SK-N-SH treated with all-trans-retinoic acid at 6 μM for 48 hours (cell line): ENCODE measurements at regions not wholly inside any gene's neighbourhood (a gene's known extent, or its start where the extent isn't known, plus 50 kb on each side); places are given as distances from the start of the nearest gene placed in this dataset.

Experiments used
- BACH2 ChIP-seq: fragments of 250-450 bp; sonication (Bioruptor Pico); IDR thresholded peaks from 2 replicates; pipeline ENCODE4 v1.9.0; 2021; ENCODE audit warnings: mild to moderate bottlenecking, borderline replicate concordance
- CSDC2 ChIP-seq: fragments of 250-450 bp; sonication (Bioruptor Pico); IDR thresholded peaks from 2 replicates; pipeline ENCODE4 v1.5.0; 2020; ENCODE audit warnings: mild to moderate bottlenecking, moderate library complexity
- GLIS3 ChIP-seq: fragments of 250-450 bp; sonication (Bioruptor Pico); IDR thresholded peaks from 2 replicates; pipeline ENCODE4 v1.5.0; 2020; ENCODE audit warnings: mild to moderate bottlenecking, moderate library complexity
- ISL1 ChIP-seq: fragments of 250-450 bp; sonication (Bioruptor Pico); IDR thresholded peaks from 2 replicates; pipeline ENCODE4 v2.1.2; 2022; ENCODE audit warnings: mild to moderate bottlenecking, moderate library complexity
- TCF4 ChIP-seq: fragments of 250-450 bp; sonication (Bioruptor Pico); IDR thresholded peaks from 2 replicates; pipeline ENCODE4 v1.8.0; 2021; ENCODE audit warnings: mild to moderate bottlenecking, moderate library complexity, borderline replicate concordance
- TOX ChIP-seq: fragments of 250-450 bp; sonication (Bioruptor Pico); IDR thresholded peaks from 2 replicates; pipeline ENCODE4 v1.8.0; 2021; ENCODE audit warnings: mild to moderate bottlenecking, moderate library complexity, borderline replicate concordance
- ZFP30 ChIP-seq: fragments of 450-650 bp; formaldehyde crosslinking; IDR thresholded peaks from 2 replicates; pipeline ENCODE4 v1.5.0; 2022; ENCODE audit warnings: mild to moderate bottlenecking, moderate library complexity
- ZNF70 ChIP-seq: fragments of 450-650 bp; formaldehyde crosslinking; IDR thresholded peaks from 2 replicates; pipeline ENCODE4 v1.5.0; 2020; ENCODE audit warnings: mild to moderate bottlenecking, moderate library complexity
- ZNF8 ChIP-seq: fragments of 450-650 bp; formaldehyde crosslinking; IDR thresholded peaks from 2 replicates; pipeline ENCODE4 v1.5.0; 2020; ENCODE audit warnings: mild to moderate bottlenecking, moderate library complexity
- TF ChIP-seq, protein P1 (sequence below): fragments of 250-450 bp; sonication (Bioruptor Pico); IDR thresholded peaks from 2 replicates; pipeline ENCODE4 v1.8.0; 2020; ENCODE audit warnings: mild to moderate bottlenecking, moderate library complexity, borderline replicate concordance
- TF ChIP-seq, protein P2 (sequence below): fragments of 250-450 bp; sonication (Bioruptor Pico); IDR thresholded peaks from 2 replicates; pipeline ENCODE4 v1.5.1; 2020; ENCODE audit warnings: low read depth, mild to moderate bottlenecking, moderate library complexity
- TF ChIP-seq, protein P3 (sequence below): fragments of 250-450 bp; sonication (Bioruptor Pico); IDR thresholded peaks from 2 replicates; pipeline ENCODE4 v1.5.0; 2020; ENCODE audit warnings: mild to moderate bottlenecking, moderate library complexity

DNA sequence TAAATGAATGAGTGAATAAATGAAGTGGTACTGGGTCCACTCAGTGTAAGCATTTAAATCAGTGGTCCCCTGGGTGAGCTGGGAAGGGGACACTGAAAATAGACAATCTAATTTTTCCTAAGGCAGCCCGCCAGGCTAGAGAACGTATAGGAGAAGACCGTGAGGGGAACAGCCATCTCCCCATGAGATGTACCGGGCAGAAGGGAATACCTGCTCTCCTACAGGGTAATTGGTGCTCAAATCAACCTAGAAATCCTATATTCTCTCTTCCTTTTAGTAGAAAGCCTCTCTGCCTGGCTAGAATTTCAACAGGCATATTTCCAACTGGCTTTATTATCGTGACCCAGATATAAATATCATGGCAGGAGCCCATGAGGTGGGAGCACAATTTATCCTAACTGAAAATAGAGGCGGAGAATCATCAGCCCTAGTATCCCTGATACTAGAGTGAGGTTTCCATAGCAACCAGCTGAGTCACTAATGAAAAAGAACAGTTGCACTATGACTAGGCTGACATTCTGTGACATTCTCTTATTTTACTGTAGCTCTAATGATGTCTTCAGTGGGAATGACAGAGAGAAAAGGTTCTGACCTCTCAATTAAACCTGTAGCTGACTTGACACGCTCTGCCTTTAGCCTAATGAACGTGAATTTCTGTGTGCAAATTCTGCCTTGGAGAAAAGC lies 96.5 kb upstream of the CAST start:
- TF ChIP-seq TOX (CRISPR knock-in tag), result no peak
- TF ChIP-seq TCF4 (CRISPR knock-in tag), result no peak
- TF ChIP-seq, protein P1, sequence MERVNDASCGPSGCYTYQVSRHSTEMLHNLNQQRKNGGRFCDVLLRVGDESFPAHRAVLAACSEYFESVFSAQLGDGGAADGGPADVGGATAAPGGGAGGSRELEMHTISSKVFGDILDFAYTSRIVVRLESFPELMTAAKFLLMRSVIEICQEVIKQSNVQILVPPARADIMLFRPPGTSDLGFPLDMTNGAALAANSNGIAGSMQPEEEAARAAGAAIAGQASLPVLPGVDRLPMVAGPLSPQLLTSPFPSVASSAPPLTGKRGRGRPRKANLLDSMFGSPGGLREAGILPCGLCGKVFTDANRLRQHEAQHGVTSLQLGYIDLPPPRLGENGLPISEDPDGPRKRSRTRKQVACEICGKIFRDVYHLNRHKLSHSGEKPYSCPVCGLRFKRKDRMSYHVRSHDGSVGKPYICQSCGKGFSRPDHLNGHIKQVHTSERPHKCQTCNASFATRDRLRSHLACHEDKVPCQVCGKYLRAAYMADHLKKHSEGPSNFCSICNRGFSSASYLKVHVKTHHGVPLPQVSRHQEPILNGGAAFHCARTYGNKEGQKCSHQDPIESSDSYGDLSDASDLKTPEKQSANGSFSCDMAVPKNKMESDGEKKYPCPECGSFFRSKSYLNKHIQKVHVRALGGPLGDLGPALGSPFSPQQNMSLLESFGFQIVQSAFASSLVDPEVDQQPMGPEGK (CRISPR knock-in tag), result no peak
- TF ChIP-seq, protein P2, sequence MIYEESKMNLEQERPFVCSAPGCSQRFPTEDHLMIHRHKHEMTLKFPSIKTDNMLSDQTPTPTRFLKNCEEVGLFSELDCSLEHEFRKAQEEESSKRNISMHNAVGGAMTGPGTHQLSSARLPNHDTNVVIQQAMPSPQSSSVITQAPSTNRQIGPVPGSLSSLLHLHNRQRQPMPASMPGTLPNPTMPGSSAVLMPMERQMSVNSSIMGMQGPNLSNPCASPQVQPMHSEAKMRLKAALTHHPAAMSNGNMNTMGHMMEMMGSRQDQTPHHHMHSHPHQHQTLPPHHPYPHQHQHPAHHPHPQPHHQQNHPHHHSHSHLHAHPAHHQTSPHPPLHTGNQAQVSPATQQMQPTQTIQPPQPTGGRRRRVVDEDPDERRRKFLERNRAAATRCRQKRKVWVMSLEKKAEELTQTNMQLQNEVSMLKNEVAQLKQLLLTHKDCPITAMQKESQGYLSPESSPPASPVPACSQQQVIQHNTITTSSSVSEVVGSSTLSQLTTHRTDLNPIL (CRISPR knock-in tag), result no peak
- TF ChIP-seq ZFP30 (CRISPR knock-in tag), result no peak
- no peak for TF ChIP-seq BACH2
- no peak for TF ChIP-seq GLIS3 (CRISPR knock-in tag)
- no peak for TF ChIP-seq ZNF8 (CRISPR knock-in tag)
- TF ChIP-seq, protein P3, sequence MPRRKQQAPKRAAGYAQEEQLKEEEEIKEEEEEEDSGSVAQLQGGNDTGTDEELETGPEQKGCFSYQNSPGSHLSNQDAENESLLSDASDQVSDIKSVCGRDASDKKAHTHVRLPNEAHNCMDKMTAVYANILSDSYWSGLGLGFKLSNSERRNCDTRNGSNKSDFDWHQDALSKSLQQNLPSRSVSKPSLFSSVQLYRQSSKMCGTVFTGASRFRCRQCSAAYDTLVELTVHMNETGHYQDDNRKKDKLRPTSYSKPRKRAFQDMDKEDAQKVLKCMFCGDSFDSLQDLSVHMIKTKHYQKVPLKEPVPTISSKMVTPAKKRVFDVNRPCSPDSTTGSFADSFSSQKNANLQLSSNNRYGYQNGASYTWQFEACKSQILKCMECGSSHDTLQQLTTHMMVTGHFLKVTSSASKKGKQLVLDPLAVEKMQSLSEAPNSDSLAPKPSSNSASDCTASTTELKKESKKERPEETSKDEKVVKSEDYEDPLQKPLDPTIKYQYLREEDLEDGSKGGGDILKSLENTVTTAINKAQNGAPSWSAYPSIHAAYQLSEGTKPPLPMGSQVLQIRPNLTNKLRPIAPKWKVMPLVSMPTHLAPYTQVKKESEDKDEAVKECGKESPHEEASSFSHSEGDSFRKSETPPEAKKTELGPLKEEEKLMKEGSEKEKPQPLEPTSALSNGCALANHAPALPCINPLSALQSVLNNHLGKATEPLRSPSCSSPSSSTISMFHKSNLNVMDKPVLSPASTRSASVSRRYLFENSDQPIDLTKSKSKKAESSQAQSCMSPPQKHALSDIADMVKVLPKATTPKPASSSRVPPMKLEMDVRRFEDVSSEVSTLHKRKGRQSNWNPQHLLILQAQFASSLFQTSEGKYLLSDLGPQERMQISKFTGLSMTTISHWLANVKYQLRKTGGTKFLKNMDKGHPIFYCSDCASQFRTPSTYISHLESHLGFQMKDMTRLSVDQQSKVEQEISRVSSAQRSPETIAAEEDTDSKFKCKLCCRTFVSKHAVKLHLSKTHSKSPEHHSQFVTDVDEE, result no peak
- no peak for TF ChIP-seq CSDC2 (CRISPR knock-in tag)
- TF ChIP-seq ISL1, result no peak
- TF ChIP-seq ZNF70 (CRISPR knock-in tag), result no peak
